Epithelial cell of esophagus (primary cell): ENCODE measurements at regions not wholly inside any gene's neighbourhood (a gene's known extent, or its start where the extent isn't known, plus 50 kb on each side); places are given as distances from the start of the nearest gene placed in this dataset.

Source experiments
- DNase-seq: peaks from one replicate; pipeline ENCODE4 v3.0.0; 2010; ENCODE audit warnings: low read depth
- H3K4me3 ChIP-seq: 2 replicates; pipeline ENCODE4 v1.5.1; 2011; ENCODE audit warnings: mild to moderate bottlenecking, low read length, control low read depth
- TF ChIP-seq, protein P1 (sequence below): IDR thresholded peaks from 2 replicates; pipeline ENCODE4 v1.5.1; 2011; ENCODE audit warnings: low read depth, mild to moderate bottlenecking, low read length, control low read depth, inconsistent platforms; ENCODE audit not compliant: insufficient read depth; ENCODE audit errors: missing control alignments

DNA sequence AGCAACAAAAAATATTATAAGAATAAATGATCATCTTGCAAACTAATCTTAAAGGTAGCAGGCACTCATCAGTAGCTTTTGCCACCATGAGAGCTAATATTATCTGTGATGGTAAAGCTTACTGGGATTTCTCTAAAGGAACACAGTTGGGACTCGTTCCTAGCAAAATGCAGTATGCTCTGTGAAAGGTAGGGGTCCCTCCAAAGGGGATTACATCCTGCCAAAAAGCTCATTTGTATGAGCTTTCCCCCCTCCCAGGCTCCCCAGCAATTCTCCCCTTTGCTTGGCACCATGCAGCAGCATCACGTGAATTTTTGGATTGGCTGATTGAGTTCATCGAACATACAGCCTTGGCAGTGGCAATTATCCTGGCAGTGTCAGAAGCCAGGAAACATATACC is 361.0 kb upstream of the PLSCR5 start:
- TF ChIP-seq, protein P1, sequence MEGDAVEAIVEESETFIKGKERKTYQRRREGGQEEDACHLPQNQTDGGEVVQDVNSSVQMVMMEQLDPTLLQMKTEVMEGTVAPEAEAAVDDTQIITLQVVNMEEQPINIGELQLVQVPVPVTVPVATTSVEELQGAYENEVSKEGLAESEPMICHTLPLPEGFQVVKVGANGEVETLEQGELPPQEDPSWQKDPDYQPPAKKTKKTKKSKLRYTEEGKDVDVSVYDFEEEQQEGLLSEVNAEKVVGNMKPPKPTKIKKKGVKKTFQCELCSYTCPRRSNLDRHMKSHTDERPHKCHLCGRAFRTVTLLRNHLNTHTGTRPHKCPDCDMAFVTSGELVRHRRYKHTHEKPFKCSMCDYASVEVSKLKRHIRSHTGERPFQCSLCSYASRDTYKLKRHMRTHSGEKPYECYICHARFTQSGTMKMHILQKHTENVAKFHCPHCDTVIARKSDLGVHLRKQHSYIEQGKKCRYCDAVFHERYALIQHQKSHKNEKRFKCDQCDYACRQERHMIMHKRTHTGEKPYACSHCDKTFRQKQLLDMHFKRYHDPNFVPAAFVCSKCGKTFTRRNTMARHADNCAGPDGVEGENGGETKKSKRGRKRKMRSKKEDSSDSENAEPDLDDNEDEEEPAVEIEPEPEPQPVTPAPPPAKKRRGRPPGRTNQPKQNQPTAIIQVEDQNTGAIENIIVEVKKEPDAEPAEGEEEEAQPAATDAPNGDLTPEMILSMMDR: no peak
- H3K4me3 ChIP-seq: no peak overlapping the region

DNA sequence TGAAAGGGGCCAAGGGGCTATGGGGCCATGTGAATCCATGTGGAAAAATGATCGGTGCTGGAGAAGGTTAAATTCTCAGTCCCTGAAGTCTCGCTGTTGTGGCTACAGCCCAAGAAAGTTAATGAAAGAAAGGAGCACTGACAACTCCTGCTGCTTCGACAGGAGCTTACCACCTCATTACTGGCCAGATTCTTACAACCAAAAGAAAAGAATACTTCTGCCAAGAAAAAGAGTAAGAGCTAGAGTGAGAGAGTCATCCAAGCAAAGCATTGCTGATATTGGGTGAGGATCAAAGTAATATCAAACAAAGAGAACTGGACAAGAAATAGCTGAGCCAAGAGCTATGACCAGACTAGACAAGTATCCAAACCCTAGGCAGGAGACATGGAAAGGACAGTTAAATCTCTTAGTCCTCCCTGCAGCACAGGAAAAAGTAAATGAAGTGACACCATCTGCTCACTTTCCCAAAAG is 348.4 kb upstream of the PLSCR5 start:
- DNase-seq: no peak
- TF ChIP-seq, protein P1: no peak
- no peak overlapping the region for H3K4me3 ChIP-seq

More for the DNA sequence above, 361.0 kb upstream of the PLSCR5 start:
- no peak for DNase-seq

DNA sequence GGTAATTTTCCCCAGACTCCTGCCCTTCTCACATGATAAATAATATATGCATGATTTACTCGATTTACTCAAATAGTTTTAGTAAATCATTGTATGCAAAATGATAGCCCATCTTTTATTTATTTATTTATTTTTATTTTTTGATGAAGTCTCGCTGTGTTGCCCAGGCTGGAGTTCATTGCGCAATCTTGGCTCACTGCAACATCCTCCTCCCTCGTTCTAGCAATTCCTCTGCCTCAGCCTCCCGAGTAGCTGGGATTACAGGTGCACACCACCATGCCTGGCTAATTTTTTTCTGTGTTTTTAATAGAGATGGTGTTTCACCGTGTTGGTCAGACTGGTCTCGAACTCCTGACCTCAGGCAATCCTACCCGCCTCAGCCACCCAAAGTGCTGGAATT is 343.8 kb upstream of the PLSCR5 start:
- TF ChIP-seq, protein P1: no peak
- DNase-seq: no peak
- no peak overlapping the region for H3K4me3 ChIP-seq

DNA sequence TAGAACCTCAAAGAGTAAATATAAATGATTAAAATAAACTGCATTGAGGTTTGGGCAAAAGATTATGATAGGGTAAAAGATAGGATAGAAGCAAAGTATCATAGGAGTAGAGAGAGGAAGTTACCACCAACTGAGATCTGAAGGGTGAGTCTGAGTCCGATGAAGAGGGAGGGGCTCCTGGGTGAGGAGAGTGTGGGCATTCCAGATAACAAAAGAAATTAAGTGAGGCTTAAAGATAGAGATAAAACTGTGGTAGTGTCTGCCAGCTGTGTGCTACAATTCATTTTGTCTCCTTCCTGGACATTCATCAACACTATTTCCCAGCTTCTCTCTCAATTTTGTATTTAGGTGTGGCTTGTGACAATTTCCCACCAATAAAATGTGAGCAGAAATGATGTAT is 343.0 kb upstream of the PLSCR5 start:
- no peak for DNase-seq
- no peak overlapping the region for H3K4me3 ChIP-seq
- TF ChIP-seq, protein P1: no peak

DNA sequence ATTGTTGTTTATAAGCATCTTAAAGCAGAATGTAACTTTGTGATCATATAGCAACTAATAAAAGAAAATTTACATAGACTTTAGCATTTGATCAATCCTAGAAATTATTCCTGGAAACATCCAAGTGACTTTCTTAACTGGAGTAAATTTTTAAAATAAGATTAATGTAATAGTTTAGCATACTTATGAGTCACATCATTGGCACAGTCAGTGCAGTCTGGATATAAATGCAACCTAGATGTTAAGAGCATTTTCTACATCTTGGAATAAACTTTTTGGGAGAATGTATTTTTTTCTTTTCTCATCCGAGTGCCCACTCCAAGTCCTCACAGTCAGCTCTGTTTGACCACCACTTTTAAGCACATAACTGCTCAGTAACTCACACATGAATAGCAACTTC is 324.6 kb upstream of the PLSCR5 start:
- H3K4me3 ChIP-seq: no peak overlapping the region
- DNase-seq: no peak
- TF ChIP-seq, protein P1: no peak

DNA sequence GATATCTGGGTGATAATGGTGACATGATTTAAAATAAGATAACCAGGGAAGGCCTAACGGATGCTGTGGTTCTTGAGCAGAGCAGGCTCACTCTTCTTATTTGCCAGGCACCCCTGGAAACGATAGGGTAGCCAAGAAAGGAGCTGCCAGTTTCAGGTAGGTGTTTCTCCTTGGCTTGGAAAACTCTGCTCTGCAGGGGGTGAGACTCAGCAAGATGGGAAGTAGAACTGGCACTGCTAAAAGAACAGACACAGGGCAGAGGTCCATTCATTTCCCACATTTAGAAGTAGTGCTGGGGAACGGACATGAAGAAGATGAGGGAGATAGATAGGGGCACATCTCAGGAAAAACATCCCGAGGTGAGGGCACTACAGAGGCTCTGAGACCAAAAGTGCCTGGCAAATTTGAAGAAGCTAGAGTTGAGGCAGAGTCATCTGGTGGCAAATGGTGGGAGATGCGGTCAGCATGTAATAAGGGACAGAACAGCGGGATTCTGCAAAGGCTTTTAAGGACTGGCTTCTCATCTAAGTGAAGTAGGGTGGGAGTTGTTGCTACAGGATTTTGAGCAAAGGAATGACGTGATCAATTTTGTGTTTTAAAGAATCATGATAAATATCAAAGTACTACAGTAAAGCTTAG is 323.4 kb upstream of the PLSCR5 start:
- TF ChIP-seq, protein P1: no peak
- DNase-seq: no peak
- no peak overlapping the region for H3K4me3 ChIP-seq

DNA sequence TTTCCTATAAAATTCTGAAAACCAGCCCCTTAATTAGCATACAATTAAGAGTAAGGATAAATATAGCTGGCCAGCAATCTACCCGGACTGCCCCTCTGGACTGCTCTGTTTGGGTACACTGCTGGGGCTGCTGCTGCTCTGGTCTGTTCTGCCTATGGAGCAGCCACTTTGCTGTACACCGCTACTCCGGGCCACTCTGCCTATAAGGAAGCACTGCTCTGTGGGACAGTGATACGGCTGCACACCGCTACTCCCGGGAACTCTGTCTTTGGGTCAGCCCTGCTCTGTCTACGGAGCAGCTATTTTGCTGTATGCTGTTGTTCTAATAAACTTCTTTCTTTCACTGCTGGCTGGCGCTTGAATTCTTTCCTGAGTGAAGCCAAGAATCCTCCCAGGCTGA is 316.5 kb upstream of the PLSCR5 start:
- no peak for DNase-seq
- TF ChIP-seq, protein P1: no peak

More for the DNA sequence above, 316.5 kb upstream of the PLSCR5 start:
- H3K4me3 ChIP-seq: no peak overlapping the region
